Central memory CD4-positive, alpha-beta T cell (primary cell): ENCODE measurements at regions not wholly inside any gene's neighbourhood (a gene's known extent, or its start where the extent isn't known, plus 50 kb on each side); places are given as distances from the start of the nearest gene placed in this dataset.

Source experiments
- DNase-seq: peaks from one replicate; pipeline ENCODE4 v3.0.0; 2022

DNA sequence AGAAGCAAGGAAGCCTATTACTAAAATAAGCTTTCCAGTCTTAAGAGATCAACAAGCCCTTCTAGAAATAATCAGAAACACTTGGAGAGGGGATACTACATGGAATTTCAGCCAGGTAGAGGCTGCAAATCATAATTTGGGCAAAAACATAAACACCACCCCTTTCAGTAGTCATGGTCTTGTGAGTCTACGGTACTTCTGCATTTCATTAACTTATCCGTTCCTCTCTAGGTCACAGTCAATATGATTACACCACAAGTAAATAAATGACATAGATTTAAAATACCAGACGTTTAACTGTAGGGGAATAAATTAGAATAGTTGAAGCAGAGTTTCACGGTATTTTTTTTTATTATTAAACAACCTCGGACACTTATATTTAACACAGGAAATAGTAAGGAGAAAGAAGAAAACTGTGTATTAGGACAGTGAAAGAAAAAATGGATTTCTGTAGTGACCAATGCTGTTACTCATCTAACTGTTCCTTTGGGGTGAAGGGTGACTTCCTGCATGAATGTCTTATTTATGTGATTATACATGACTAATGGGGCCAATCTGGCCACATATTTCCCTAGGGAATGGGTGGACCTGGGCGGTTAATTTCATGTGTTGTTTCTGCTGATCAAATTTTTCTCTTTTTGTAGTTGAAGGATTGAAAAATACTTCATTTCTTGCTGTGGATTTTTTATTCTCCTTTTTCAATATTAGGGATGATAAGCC lies 456.6 kb upstream of the UBE2E3 start:
- DNase-seq = no peak

DNA sequence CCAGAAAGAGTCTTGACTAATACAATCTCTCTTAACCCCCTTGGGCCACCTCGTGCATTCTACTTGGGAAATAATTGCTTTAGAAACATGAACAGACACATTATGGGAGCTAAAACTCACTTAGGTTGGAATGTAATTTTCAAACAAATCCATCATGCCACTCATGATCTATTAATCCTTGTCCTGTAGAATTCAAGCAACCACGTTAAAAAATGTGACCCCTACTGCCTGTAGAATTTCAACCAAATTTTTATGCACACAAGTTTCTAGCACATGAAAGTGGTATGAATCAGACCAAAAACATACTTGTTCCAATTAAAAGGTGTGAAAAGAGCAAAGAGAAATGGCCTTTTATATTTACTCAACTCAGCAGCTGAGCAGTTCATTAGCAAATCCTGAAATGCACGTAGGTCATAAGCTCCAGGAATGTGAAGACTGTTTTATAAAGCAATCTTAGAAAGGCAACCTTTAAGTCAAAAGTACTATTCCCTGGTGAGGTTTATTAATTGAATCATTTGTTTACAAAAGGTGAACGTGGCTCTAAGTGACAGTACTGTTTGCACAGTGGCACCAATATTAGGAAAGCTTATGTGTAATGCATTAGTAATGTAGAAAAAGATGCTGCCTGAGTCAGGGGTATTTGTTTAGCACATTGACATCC lies 459.4 kb upstream of the UBE2E3 start:
- DNase-seq = no peak

DNA sequence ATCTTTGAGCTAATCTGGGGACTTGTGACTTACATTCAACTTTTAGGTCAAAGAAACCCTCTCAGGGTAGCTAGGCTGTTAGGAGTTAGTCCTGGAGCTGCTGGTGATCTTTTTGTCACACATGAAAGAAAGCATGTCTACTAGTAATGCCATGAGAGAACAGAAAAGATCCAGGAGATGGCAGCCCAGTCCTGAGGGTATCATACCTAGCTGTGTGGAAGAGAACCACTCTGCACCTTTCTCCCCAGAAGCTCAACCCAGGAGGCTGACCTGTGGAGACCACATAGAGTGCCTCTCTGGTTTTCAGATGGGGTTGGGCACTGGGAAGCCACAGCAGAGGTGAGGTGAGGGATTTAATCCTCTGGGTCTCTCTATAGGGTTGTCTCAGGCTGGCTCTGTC lies 460.2 kb upstream of the UBE2E3 start:
- DNase-seq = no peak

DNA sequence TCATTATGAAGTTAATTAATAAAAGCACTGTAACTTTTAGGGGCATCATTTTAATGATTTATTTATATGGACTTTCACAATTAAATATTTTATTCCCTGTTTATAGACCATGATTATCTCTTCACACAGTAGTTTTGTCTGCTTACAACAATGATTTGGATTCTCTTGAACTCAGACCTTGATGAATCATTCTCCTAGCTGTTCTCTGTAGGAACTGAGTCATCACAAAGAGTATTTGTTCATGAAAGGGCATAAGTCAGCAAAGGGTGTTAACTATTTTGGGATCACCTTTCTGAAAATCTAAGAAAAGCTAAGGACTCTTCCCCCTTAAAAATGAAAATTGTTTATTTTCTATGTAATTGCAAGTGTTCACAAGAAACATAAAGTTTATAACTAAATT lies 461.1 kb upstream of the UBE2E3 start:
- no peak for DNase-seq

DNA sequence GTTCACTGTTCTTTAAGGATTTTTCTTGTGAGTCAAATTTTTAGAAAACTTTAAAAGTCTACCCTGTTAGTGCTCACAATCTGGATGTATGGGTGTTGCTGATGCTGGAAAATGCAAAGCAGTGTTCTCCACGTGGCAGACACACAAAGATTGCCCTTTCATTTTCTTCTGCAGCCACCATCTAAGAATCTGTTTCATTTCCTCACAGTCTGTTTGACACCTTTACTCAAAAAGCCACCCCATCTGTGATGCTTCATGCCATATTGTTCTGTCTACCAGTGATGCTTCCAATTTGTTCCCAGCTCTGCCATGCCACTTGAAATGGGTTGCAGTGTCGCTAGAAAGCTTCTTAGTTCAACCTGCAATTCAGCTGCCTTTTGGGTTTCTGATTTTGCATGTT lies 464.2 kb upstream of the UBE2E3 start:
- DNase-seq = no peak

DNA sequence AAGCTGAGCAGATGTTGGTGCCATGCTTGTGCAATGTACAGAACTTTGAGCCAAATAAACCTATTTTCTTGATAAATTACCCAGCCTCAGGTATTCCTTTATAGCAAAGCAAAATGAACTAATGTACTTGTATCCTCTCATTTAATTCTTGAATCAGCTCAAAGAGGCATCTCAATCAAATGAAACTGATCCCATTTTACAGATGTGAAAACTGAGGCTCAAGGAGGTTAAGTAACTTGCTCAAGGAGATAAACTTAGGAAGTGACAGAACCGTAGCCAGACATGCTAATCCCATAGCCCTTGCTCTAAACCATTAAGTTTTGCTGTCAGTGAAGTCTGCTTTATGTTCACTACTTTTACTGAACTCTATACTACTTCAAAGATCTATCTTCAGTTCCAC lies 467.0 kb upstream of the UBE2E3 start:
- DNase-seq = no peak

DNA sequence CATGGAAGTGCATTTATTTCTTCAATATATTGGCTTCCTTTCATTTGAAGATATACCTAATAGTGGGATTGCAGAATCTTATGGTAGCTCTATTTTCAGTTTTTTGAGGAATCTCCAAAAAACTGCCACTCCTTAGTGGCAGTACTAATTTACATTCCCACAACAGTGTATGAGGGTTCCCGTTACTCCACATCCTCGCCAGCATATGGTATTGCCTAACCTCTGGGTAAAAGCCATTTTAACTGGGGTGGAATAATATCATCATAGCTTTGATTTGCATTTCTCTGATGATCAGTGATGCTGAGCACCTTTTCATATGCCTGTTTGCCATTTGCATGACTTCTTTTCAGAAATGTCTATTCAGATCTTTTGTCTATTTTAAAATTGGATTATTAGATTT lies 471.9 kb upstream of the UBE2E3 start:
- DNase-seq = no peak

DNA sequence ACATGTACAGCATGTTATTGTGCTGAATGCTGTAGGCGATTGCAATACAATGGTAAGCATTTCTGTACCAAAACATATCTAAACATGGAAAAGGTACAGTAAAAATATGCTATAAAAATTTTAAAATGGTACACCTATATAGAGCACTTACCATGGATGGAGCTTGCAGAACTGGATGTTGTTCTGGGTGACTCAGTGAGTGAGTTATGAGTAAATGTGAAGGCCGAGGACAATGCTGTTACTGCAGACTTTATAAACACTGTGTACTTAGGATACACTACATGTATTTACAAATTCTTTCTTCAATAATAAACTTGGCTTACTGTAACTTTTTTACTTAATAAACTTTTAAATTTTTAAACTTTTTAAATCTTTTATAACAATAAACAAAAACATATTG lies 473.4 kb upstream of the UBE2E3 start:
- no peak for DNase-seq

DNA sequence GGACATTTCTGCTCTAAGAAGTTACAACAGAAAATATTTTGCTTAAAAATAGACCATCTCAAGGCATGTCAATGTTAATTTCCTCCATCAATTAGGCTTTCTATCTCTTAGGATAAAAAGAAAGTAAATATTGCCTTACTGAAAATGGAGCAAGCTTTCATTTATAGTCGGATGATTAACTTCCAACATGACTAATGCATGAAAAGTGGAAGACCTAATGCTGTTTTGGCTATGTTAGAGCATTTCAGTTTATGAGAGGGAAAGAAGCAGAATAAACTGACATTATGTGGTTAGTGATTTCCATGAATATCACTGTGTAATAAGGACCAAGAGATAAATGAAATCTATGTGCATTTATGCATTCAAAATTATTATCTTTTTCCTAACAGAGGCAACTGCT lies 475.2 kb upstream of the UBE2E3 start:
- DNase-seq = no peak

DNA sequence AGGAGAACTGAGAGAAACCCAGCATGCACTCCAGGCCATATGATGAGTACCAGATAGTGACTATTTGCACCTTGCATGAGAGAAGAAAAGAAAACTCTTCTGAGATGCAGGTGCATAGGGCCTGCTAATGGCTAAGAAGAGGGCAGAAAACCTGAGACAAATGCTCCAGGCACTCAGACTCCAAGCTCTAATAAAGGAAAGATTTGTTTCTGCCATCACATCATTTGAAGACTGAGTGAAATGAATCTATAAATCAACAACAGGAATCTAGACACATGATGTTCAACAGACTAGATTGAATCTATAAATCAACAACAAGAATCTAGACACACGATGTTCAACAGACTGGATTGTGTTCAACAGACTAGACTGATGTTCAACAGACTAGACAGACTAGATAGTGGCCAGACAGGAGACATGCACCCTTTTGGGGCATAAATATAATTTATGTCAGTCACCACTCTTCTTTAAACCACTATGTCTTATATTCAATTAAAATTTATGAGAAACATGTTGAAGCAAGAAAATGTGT lies 482.7 kb upstream of the UBE2E3 start:
- no peak for DNase-seq

DNA sequence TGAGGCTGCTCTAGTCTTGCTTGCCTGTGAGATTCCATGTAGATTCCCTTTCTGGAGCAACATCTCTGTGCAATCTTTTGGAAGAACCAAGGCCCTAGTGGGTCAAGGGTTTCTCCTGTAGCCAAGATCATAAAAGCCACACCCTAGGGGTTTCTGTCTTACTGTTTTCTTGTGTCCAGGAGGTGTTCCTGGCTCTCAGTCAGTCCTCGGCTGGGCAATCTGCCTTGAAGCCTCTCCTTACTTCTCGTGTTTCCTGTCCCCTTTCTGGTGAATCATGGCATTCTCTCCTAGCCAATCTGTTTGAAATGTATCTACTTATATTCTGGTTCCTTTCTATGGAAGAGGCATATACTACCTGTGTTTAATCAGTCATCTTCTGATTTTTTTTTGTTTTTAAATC lies 484.8 kb upstream of the UBE2E3 start:
- DNase-seq = no peak

DNA sequence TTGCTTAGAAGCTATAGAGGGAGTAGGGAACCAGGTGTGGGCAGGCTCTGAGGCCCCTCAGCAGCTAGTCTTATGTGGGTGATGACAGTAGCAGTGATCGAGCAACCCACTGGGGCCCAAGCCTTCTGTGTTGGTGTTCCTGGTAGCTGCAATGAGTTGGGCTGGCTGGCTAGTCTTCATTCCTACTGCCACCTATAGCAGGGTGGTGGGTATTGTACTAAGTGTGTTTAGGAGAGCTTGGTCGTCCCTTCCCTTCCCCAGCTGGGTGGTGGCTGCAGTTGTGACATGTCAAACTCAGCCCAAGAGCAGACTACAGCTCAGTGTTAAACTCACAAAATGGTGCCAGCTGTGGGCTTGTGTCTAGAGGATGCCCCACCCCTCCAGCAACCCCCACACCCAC lies 486.1 kb upstream of the UBE2E3 start:
- DNase-seq = no peak

DNA sequence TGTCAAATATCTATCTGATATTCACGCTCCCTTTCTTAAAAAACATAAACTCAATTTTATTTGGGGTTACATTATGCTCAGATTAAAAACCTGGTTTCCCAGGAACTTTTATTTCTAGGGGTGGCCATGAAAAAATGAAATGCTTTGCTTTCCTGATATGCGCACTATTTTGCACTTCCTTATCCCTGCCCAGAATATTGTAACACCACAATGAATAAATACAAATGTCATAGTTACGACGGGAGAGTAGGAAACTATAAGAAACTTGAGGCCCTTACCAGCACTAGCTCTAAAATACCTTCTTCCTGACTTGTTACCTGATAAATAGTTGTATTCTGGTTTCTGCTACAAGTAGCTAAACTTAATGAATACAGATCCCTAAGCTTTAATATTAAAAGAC lies 475.6 kb upstream of the CWC22 start:
- DNase-seq = no peak

DNA sequence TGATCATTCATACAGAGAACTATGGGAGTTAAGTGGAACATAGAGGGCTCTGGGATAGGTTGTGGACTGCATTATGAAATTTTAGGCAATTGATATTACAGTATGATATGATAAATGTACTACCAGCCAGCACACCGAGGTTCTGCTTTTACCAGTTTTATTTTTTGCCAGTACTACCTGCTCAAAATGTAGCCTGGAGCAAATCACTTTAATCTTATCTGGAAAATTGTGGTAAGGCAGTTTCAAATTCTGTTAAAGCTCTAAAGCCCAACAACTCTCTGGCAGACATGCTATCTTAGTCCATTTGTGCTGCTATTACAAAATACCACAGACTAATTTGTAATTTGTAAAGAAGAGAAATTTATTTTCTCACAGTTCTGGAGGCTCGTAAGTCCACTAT lies 474.9 kb upstream of the CWC22 start:
- no peak for DNase-seq

DNA sequence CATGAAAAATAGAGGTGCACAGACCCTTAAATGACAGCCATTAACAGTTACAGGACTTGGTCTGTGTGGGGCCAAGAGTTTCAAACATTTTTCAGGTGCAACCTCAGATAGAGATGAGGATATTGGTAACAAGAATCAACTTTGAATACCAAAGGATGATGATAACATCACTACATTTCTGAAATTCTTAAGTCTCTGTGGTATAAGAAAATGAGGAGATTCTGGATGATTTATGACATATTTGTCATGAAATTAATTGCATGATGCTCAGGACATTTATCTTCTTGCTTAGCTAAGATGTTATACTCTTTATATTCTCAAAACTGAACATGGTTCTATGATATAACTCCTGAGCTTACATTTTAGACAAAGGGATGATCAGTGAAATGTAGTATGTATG lies 471.8 kb upstream of the CWC22 start:
- no peak for DNase-seq

DNA sequence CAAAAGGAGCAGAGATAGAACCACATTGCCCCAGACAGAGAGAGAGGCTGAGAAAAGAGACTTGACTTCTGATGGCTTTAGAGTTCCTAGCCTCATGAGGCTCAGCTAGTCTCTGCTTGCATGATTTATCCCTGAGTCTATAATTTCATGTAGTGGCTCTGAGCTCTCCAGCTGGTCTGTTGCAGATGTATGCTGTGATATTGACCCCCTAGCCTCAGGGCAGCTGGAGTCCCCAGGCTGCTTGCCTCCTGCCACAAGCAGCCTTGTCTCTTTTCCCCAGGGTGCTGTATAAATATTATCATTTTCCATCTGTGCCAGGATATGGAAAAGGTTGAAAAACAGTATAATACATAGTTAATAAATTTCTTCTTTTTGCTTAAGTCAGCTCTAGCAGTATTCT lies 467.6 kb upstream of the CWC22 start:
- no peak for DNase-seq

DNA sequence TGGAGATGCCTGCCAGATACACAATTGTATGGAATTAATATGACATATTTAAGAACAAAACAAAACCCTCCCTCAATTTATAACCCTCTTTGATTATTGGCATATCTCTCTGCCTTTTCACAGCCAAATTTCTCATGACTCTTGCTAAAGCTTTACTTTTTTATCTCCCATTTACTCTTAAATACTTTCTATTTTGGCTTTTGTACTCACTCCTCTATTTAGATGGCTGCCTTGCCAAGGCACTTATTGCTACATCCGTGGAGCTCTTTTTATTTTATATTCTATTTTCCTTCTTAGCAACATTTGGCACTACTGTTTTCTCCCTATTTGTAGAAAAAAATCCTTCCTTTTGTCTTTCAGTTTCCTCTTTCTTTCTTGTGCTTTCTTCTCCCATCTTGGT lies 466.4 kb upstream of the CWC22 start:
- DNase-seq = no peak

DNA sequence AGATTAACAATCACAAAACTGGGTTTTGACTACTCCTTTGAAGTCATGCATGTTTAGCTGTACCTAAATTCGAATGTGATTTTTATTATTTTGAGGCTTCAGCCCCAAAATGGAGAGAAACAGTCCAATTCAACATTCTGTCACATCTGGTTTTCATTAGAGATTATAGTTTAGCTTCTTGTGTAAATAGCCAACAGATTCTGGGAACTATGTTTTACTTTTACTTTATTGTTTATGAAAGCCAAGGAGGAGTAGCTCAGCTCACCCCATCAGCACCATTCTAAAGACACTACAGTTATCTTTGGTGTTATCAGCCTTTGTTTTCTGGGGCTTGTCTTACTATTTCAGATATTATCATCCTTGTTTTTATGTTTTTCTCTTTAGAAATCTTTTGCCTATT lies 465.0 kb upstream of the CWC22 start:
- no peak for DNase-seq

DNA sequence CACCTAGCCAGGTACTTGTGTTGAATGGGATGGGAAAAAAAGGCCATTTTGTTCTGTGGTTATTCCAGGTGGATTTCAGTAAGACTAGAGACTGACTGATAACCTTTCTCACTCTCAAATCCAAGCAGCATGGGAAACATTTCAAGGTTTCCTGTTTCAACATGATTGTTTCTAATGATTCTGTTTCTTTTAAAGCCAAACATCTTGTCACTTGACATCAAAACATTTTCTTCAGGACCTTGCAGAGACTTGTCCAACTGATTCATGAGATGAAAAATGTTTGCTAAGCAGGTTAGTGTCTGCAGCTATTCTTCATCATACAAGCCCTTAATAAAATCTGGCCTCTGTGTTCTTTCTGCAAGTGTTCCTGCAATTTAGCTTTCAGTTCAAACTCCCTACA lies 456.5 kb upstream of the CWC22 start:
- DNase-seq = no peak

DNA sequence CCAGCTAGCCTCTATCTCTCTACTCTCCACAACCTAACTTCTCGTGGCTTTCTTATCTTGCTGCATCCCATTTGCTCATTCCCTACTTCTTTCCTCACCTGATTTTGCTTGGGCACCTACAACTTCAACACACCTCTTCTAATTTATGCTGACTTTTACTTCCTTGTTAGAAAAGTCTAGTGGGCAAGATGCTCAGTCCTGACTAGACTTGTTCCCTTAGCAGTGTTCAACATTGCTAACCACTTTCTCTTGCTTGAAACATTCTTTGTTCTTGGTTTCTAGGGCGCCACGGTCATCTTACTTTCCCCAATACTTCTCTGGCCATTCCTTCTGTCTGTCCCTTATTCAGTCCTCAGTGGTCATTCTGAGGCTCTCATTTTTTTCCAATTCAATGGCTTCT lies 454.7 kb upstream of the CWC22 start:
- DNase-seq = no peak

DNA sequence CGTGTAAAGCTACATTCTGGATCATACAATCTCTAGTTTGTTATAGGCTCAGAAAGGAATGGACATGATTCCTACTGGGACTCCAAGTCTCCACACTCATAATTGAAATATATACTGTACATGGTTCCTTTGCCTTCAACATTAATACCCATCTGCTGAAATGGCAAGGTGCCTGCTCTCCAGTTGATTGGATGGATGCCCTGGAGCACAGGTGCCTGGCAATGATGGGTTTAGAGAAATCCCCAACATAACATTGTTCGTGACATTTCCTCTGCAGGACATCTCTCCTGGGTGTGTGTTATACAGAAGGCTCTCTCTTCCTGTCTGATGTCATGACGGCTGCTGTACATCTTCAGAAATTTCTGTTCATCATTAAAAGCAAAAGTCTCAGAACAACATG lies 449.7 kb upstream of the CWC22 start:
- no peak for DNase-seq

DNA sequence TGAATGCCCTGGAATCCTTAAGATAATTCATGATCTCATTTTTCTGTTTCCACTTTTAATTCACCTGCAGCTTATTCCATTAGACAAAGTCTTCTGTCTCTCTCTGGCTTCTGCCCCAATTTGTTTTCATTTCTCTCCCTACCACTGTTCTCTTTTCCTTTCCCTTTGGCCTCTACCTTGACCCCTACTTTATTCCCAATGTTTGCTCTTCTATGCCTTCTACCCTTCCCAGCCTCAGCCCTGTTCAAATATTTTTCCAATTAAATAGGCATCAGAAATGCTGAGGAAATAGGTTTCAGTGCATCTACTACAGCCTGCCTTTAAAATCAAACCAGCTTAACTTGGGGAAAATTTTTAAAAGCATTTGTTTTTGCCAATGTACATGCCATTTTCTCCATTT lies 443.7 kb upstream of the CWC22 start:
- DNase-seq = no peak

DNA sequence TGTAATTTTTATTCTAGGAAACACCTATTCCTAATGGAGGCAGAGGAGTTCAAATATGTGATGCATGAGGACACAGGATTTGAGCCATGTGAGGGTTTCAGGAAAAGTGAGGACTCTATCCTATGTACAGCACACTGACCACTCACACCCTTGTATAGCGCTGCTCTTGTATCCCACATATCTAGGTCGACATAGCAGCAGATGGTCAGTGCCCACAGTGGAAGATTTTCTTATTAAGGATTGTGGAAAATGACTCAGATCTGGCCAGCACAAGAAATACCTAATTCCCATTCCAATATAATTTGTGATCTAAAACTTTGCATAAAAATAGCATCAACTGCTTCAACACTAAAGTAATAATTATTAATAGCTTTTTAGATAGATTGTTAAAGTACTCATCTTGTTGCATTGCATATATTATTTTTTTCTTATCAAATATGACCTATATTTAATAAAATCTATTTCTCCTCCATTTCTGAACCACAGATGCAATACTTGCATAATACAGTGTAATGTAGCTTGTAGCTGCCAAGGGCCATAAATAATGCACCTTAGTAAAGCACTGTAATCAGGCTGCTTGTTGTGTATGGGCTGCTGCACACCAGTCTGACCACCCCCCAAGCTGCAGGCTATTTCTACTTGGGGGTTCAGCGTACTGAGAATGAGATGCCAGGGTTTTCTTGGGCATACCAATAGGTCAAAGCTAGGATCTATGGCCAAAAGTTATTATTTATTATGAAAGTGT lies 442.2 kb upstream of the CWC22 start:
- no peak for DNase-seq

DNA sequence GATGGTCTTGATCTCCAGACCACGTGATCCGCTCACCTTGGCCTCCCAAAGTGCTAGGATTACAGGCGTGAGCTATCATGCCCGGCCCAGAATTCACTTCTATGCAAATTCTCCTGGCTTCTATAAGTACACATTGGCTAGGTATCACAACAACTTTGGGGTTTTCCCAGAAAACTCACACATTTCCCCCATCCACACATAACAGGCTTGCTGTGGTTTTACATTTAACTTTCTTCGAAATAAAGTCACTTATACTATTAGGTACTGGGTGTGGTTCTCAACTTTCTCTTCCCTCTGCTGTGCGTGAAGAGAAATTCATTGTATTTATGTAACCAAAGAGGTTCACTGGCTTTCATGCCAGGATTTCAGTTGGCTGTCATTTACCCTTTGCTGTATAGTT lies 439.4 kb upstream of the CWC22 start:
- no peak for DNase-seq
